HG02571 (cell line): ENCODE measurements at regions not wholly inside any gene's neighbourhood (a gene's known extent, or its start where the extent isn't known, plus 50 kb on each side); places are given as distances from the start of the nearest gene placed in this dataset.

Source experiments
- ATAC-seq: cut with Tn5 transposase; IDR thresholded peaks from one replicate; pipeline ENCODE4 v1.9.1; 2021; ENCODE audit warnings: mild to moderate bottlenecking, moderate library complexity; ENCODE audit not compliant: unreplicated experiment

DNA sequence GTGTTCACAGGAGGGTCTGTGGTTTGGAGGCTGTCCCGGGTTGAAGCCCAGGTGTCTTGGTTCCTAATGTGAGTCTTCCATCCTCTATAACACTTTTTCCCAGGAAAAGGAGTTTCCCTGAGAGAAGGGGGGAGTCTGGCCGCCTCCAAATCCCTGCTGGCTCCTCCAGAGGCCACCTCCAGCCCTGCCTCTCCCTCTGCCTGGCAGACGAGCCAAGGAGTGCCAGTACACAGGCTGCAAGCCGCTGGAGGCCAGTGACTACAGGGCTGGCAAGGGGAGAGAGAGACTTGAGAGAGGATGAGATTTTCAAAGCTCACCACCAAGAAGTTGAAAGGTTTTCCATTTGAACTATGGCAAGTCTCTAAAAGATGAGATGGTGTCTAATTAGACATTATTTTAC lies 154.2 kb upstream of the ID2 start:
- ATAC-seq = no peak

DNA sequence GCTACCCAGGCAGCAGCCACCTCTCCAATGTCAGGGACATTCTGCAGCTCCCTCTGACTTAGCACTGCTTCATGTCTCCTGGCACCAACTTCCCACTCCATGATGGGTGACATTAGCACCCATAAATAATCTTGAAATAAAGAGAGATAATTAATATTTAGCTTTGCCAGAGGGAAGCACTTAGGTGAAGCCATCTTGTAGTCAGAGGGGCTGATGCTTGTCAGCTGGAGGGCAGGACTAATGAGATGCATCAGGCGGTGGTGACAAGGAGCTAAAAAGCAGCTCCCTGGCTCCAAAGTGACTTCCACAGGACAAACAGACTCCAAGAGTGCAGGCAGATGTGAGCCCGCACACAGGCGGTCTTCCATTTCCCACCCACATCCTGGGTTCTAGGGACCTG lies 153.0 kb upstream of the ID2 start:
- ATAC-seq = no peak

DNA sequence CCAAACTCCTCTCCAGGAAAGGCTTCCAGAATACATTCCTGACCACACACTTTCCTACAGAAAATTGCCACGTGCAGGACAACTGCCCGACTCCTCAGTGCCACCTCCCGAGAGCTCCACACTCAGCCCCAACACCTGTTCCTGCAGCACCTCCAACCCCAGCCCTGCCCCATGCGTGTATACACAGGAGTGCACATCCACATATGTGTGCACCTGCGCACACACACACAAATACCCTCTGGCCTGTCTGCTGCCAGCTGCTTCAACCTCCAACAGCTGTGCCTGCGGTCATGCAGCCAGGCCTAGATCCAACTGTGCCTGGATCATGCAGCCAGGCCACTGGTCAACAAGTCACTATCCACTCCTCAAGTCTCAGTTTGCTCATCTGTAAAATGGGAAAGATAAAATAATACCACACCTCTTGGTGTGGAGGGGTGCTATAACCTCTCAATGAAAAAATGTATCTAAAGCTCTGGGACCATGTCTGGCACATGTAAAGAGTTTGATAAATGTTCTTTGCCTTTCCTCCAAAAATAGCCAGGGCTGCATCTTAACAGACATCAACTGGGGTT lies 152.1 kb upstream of the ID2 start:
- ATAC-seq = no peak

DNA sequence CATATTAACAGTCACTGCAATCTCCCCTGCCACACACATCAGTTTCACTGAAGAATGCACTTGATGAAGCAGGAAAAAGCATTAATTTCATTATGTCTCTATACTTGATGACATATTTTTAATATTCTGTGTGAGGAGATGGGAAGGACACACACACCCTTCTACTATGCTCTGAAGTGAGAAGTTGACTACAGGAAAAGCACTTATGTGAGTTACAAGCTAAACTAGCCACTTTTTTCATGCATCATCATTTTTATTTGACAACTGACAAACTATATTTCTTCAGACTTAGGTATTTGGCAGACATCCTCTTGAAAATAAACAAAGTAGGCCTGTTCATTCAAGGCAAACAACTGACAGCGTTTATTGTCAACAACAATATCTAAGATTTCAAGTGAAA lies 150.4 kb upstream of the ID2 start:
- no peak for ATAC-seq

DNA sequence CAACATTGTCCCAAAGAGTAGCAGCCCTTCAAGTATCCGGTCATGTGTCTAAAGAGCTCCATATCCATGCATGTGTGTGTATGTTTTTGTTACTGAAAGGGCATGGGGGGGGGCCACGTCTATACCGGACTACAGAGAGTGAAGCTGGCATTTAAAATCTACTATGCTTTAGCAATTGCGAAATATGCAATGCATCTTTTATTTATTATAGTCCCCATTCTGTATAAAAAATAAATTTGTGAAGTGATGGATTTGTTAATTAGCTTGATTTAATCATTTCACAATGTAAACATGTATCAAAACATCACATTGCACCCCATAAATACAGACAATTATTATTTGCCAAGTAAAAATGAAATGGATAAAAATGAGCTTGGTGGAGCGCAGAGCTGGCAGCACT lies 149.4 kb upstream of the ID2 start:
- ATAC-seq = no peak

DNA sequence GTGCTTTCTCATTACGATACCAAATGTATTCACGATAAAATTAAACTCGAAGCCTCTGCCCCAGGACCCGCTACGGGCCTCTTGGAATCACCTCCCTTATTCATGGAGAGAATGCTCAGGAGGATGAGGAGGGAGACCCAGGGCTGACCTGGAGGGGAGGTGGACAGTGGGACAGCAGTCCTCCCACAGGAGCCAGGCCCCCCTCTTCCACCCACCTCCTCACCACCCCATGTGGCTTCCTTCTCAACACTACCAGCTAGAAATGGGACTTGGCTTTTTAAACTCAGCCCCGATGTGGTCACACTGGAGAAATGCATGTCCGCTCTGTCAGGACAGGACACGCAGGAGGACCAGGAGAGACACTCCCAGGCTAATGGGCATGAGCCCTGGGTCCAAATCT lies 147.9 kb upstream of the ID2 start:
- ATAC-seq = no peak

DNA sequence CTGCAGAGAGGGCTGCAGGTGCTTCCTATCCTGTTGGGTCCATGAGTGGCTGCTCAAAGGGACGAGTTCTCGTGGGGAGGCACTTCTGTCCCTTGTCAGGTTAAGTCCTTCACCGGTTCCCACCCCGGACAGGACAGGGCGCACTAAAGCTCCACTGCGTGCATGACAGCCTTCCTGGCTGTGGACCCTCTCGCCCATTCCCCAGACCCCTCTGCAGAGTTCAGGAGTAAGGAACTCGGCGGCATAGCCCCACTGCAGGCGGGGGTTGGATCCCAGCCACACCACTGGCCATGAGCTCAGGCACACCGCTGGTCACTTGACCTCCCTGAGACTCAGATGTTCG lies 147.5 kb upstream of the ID2 start:
- ATAC-seq = no peak

DNA sequence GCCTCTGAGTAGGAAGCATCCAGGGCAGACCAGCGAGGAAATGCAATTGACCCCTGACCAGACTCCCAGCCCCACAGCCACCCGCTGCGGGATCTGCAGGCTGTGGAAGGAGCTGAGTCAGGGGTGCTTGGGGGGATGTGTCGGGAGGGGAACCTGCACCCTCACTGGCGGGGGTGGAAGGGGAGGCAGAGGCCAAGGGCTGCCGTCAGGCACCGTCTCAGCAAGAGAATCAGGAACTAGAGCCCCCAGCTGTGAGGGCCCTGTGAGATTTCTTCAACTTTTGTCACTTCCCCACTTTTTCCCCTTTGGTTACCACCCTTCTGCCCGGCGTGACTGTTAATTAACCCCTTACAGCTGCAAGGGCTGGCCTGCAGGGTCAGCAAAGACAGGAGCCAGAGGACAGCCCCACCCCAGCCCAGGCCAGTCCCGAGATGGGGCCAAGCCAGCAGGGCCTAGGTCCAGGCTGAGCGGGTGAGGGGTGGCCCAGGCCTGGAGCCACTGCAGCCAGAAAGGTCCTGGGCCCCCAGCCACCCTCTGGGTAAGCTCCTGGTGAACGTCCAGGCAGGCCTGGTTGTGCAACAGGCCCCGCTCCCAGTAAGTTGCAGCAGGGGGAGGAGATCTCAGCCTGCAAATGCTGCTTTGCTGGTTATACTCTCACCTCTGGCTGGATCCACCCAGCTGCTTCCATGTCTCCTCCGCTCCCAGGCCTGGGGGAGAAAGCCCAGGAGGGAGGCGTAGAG lies 147.0 kb upstream of the ID2 start:
- ATAC-seq = no peak

DNA sequence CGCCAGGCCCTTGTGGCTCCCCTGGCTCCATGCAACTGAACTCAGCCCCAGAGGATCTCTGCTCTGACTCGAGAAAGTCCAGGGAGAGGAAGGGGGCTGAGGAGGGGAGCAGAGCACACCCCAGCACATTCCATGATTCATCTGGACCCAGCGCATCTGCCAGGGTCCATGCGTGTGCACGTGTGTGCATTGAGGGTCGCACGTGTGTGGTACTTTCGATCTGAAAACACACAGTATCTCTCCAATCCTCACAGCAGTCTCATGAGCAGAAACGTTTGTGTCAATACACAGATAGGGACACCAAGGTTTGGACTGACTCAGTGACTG lies 146.4 kb upstream of the ID2 start:
- ATAC-seq = no peak

DNA sequence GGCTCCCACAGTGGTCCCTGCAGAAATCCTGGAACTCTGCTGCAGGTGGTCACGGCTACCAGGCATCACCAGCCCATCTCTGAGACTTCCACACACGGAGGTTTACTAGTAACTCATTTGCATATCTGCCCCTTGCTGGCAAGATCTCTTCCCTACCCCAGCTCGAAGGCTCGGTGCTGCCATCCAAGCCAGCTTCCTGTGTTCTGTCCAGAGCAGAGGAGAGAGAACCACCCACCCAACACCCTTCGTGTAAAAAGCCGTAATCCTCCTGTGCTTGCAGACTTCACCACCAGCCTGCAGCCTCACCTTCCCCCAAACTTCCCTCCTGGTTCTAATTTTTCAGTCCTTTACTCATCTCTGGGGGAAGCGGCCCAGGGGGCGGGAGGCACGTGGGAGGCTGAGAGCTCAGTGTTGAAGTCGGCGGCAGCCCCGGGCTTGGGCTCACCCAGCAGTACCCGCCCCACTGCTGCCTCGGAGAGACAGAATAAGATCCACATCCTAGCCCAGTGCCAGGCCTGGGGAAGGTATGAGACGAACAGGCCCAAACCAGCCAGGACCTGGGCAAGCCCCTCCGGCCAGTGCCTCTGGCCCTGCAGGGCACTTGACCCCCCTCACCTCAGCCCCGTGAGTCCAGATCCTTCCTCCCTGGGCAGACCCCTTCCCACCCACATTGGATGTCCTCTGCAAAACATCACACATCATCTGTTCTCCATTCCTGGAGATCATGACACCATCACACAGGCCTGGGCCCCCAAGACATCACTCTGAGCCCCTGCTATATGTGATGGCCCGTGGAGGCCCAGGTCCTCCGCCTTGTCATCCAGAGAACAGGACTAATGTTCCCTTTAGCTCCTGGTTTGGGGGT lies 145.8 kb upstream of the ID2 start:
- ATAC-seq = no peak

DNA sequence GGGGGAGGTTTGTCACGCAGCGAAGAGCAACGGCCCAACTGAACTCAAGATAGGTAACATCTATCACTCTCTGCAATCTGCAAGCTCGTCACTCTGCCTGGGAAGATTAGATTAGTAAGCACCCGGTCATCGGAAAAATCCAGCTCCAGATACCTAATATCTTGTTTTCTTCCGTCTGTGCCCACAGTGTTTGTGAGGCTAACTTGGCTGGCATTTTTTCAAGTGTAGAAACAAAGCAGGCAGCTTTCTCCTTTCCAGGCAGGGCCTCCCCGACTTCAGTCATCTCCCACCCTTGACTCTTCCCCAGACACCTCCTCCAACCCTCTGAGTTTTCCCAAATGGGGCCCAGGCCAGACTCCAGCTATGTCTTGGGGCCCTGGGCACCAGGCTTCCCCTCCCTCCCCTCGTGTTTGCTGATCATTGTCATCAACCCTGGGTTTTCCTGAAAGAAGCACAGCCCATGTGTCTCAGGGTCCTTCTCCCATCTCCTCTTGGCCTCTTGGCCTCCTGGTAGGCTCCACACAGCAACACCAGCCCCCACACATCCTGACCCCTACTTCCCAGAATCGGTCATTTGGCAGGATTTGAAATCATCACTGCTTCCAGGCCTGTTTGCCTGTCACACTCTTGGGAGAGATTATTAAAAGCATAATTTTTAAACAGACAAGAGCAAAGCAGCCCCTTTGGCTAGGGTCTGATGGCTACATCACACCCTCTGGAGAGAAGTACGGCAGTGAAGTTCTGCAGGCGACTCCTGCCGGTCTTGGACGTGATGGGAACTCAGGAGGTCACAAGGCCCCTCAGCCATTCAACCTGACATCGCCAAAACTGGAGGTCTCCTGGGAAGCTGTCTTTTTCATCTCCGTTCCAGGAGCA lies 144.9 kb upstream of the ID2 start:
- ATAC-seq = no peak

DNA sequence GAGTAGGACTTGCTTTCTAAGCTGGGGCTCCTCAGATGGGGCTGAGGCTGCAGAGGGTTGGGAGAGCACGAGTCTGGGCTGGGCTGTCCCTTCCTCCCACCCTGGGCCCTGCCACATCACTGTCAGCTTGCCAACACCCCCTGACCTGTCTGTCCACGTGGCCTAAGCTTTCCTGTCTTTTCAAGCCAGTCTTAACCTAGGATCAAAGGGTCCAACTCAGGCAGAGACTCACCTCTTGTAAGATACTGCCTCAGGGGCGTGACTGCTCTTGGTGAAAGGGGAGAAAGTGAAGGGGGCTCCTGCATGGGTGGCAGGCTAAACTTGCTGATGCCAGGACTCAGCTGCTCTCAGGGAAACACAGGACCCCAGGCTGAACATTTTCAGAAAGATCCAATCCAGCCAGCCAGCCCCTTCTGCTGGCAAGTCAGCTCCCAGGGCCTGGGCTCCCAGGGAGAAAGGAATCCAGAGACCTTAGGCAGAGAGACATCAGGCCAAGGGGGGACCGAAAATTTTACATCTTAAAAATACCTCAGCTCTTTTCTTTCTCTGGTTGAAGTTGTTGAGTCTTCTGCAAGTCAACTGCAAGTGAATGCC lies 144.2 kb upstream of the ID2 start:
- ATAC-seq = no peak

DNA sequence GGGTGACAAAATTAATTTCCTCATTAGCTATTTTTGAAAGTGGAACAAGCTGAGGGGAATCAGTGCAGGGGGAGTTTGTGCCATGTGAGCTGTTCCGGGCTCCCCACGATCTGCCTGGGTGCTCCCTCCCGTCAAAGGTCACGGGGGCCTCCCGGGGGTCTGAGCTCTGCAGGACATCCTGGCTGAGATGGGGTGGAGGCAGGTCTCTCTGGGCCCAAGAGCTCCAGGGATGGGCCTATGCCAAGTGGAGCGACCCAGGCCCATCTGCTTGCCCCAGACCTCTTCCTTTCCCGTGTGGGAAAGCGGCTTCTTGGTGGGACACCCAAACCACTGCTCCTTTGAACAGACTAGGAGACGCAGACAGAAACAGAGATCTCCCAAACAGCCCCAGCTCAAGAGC lies 143.3 kb upstream of the ID2 start:
- ATAC-seq = no peak

DNA sequence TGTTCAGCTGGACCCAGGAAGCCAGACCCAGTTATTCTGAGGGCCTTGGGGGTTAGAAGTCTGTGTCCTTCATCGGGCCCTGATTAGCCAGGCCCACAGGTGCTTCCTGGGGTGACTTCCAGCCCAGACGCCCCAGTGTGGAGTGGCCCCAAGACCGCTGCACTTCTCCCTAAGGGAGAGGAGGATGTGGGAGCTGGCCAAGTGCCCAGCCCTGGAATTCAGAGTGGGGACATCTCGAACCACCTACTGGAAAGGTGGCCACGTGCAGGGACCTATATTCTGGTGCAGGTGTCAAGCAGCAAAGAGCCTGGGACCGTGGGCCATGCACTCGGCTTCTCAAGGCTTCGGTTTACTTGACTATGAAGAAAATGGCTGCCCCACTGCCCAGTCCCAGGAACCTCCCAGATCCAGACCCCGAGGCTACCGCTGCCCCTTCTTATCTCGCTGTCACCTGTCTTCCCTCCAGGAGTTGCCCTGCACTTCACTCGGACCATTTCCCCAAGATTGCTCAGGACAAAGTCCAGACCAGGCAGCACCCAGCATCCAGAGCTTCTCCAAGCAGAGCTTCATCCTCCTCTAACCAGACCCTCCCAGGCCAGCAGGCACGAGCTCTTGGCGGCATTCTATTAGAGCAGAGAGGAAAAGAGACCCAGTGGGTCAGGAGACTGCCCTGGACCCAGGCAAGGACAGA lies 142.8 kb upstream of the ID2 start:
- ATAC-seq = no peak

DNA sequence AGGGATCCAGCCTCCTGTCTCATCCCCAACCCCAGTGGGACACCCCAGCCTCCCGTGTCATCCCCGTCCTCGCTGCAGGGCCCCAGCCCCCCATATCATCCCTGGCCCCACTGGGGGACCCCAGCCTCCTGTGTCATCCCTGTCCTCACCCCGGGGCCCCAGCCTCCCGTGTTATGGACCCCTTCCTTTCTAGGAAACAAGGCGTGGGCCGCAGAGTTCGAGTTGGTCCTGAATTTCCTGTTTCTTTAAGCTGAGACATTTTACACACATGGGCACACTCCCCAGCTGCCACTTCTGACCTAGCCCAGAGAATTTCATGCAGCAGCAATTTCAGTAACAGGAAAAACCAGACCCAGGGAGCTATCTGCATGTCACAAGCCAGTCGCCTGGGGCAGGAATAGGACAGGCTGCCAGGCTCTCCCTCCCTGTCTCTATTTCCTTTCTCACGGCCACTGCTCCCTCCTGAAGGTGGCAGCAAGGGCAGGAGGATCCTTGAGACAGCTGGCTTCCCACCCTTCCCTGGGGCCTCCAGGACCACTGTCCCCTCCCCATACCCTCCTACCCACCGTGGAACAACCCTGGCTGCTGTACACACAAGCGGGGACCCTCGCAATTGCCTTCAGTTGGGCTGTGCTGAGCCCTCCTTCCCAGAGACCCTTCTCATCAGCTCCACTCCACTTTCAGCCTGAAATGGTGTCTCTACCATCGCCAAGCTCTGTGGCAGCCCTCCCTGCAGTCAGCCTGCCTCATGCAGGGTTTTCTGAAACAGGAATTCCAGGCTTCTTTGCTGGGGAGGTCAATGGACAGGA lies 141.9 kb upstream of the ID2 start:
- no peak for ATAC-seq

DNA sequence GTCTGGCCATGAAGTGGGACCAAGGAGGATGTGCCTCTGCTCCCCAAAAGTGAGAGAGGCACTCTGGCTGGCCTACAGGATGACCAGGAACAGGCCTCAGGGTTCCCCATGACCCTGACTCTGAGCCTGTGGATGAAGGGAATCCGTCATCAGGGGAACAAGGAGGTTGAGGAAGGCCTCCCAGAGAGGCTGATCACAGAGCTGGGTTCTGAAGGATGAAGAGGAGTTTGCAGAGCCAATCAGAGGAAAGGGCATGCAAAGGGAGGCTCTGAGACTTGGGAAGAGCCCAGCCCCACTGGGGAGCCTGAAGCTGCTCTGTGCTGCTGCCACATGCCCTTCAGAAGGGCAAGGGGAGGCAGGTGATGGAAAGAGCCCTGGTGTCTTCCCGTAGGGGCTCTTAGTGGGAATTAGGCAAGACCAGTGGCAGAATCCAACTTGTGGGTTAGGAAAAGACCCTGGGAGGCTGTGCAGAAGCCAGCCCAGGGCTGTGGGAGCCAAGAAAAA lies 141.3 kb upstream of the ID2 start:
- ATAC-seq = no peak

DNA sequence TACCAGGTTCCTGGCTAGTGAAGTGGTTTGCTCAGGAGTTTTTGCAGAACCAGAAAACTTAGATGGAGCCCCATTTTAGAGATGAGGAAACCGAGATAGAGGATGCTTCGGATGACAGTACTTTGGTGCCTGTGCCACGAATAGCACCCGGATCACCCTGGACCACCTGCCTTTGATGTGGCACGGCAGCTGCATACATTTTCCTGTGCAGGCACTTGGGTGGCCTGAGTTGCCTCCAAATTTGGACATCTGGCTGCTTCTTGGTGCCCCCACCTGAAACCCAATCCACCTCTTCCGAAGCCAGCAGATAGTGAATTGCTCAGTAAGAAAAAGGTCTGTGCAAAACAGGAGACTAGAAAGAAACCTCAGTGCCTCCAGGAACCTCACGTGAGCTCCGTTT lies 140.6 kb upstream of the ID2 start:
- no peak for ATAC-seq

DNA sequence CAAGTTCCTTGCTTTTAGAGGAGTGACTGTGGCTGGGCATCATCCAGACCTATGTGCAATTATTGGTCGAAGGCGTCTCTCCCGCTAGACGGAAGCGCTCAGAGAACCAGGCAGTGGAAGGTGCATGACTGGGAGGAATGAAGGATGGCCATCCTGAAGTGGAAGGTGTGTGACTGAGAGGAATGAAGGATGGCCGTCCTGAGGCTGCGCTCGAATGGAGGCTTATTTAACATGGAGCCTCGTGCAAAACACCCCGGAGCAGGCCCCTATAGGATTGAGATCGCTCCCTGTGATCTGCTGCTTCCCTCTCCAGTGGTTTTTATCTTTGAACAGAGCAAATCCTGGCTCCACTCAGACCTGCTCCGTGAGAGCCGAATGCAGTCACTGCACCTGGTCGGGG lies 140.2 kb upstream of the ID2 start:
- ATAC-seq = no peak

DNA sequence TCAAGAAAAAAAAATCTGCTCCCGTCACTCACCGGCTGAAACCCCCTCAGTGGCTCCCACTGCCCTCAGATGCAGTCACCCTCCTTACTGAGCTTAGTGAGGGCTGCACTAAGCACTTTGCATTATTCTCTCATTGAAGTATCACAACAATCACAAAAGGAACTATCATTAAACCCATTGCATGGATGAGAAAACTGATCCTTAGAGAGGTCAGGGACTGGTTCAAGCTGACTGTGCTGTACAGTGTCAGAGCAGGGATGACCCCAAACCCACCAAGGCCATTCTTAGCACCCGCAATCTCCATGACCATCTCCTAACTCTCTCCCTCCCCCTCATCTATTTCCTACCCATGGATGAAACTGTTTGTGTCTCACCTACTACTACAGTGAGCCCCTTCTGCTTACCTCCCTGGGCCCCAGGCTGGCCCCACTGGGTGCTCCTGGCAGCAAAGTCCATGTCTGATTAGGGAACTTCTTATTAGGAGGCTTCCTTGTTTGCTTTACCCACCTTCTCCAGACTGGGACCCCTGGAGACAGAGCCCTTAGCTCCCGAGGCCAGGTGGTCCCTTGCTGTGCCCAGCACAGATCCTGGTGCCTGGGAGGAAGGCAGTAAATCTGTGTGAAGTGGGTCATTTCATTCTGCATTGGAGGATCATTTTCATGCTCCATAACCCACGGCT lies 139.3 kb upstream of the ID2 start:
- ATAC-seq = no peak
